Activated T-cell treated with anti-CD3 and anti-CD28 coated beads, Interleukin-2, amount 50 U/mL, for 4 hours (primary cell): ENCODE measurements at regions not wholly inside any gene's neighbourhood (a gene's known extent, or its start where the extent isn't known, plus 50 kb on each side); places are given as distances from the start of the nearest gene placed in this dataset.
"Not testable (repeated sequence)": the region's sequence is repeated elsewhere in the genome, so short reads cannot be mapped to it uniquely, and the experiment has no call there.

Experiments used
- ATAC-seq, 2 donors: fragments of 200-7000 bp; cut with Tn5 transposase; one replicate each; pipeline ENCODE4 v1.10.0; 2021
- DNase-seq: peaks from one replicate; pipeline ENCODE4 v3.0.0-alpha.2; 2020
- H3K27me3 Mint-ChIP-seq: one replicate; pipeline ENCODE4 v1.8.0; 2021; ENCODE audit warnings: low read depth, mixed read lengths
- H3K36me3 Mint-ChIP-seq: one replicate; pipeline ENCODE4 v1.8.0; 2022; ENCODE audit warnings: mixed read lengths; ENCODE audit not compliant: insufficient read depth
- H3K4me1 Mint-ChIP-seq: one replicate; pipeline ENCODE4 v1.8.0; 2021; ENCODE audit warnings: low read depth, mixed read lengths
- H3K4me3 Mint-ChIP-seq: one replicate; pipeline ENCODE4 v1.8.0; 2021; ENCODE audit warnings: mild to moderate bottlenecking, moderate library complexity, mixed read lengths
- H3K9me3 Mint-ChIP-seq: one replicate; pipeline ENCODE4 v1.8.0; 2021; ENCODE audit warnings: mixed read lengths

GRCh38 chr11:83346706-83347105, 60.5 kb upstream of the CCDC90B start:
- H3K36me3 Mint-ChIP-seq, ATAC-seq, H3K27me3 Mint-ChIP-seq, H3K4me1 Mint-ChIP-seq, H3K4me3 Mint-ChIP-seq, DNase-seq, H3K9me3 Mint-ChIP-seq: not testable (repeated sequence)

GRCh38 chr11:83344521-83344920, 58.4 kb upstream of the CCDC90B start:
- not testable (repeated sequence) for H3K9me3 Mint-ChIP-seq, H3K36me3 Mint-ChIP-seq, H3K27me3 Mint-ChIP-seq, ATAC-seq, H3K4me3 Mint-ChIP-seq, DNase-seq, H3K4me1 Mint-ChIP-seq

GRCh38 chr11:83336993-83337392, 50.8 kb upstream of the CCDC90B start:
- no peaks in the 10 kb centered on the region for H3K9me3 Mint-ChIP-seq
- no peak for DNase-seq
- no peaks in the 10 kb centered on the region for H3K27me3 Mint-ChIP-seq
- H3K36me3 Mint-ChIP-seq = no peaks in the 10 kb centered on the region
- no peak for ATAC-seq
- no peaks in the 10 kb centered on the region for H3K4me1 Mint-ChIP-seq
- no peak overlapping the region for H3K4me3 Mint-ChIP-seq
